Fibroblast of pulmonary artery (primary cell): ENCODE measurements at regions not wholly inside any gene's neighbourhood (a gene's known extent, or its start where the extent isn't known, plus 50 kb on each side); places are given as distances from the start of the nearest gene placed in this dataset.

Experiments
- DNase-seq: peaks from one replicate; pipeline ENCODE4 v3.0.0-alpha.2; 2010; ENCODE audit warnings: low read depth
- H3K4me3 ChIP-seq: replicated peaks from 2 replicates; pipeline ENCODE4 v1.5.1; 2011; ENCODE audit warnings: low read depth, mild to moderate bottlenecking, control low read depth, low read length, moderate library complexity
- TF ChIP-seq, protein P1 (sequence below): IDR thresholded peaks from 2 replicates; pipeline ENCODE4 v1.5.1; 2011; ENCODE audit warnings: mild to moderate bottlenecking, control low read depth, low read length, inconsistent platforms; ENCODE audit errors: missing control alignments

DNA sequence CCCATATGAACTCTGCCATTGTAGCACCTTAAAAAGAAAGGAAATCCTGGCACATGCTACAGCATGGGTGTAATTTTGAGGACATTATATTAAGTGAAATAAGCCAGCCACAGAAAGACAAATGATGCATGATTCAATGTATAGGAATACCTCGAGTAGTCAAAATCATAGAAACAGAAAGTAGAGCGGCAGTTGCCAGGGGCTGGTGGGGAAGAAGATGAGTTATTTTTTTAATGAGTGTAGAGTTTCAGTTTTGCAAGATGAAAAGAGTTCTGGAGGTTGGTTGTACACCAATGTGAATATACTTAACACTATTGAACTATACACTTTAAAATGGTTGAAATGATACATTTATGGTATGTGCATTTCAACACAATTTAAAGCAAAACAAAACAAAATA is 133.0 kb downstream of the ZDHHC21 start:
- no peak overlapping the region for H3K4me3 ChIP-seq
- DNase-seq = no peak
- TF ChIP-seq, protein P1, sequence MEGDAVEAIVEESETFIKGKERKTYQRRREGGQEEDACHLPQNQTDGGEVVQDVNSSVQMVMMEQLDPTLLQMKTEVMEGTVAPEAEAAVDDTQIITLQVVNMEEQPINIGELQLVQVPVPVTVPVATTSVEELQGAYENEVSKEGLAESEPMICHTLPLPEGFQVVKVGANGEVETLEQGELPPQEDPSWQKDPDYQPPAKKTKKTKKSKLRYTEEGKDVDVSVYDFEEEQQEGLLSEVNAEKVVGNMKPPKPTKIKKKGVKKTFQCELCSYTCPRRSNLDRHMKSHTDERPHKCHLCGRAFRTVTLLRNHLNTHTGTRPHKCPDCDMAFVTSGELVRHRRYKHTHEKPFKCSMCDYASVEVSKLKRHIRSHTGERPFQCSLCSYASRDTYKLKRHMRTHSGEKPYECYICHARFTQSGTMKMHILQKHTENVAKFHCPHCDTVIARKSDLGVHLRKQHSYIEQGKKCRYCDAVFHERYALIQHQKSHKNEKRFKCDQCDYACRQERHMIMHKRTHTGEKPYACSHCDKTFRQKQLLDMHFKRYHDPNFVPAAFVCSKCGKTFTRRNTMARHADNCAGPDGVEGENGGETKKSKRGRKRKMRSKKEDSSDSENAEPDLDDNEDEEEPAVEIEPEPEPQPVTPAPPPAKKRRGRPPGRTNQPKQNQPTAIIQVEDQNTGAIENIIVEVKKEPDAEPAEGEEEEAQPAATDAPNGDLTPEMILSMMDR = no peak

DNA sequence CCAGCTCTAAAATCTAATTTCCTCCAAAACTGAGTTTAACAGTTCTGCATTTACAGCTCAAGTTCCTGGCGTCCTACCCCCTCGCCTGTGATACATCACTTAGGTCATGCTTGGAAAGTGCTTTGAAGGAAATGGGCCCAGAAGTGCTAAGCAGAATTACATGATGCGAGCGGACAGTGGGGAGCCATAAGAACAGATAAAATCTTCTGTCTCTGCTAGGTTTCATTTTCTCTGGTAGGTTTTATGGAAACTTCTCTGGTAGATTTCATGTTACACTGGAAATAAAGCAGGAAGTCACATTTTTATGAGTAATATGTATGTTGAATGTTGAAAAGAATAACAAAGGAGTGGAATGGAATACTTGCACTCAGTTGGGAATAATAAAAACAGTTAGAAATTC is 138.3 kb downstream of the ZDHHC21 start:
- DNase-seq = peak; percentile 20
- TF ChIP-seq, protein P1 = no peak
- H3K4me3 ChIP-seq = no peak overlapping the region

DNA sequence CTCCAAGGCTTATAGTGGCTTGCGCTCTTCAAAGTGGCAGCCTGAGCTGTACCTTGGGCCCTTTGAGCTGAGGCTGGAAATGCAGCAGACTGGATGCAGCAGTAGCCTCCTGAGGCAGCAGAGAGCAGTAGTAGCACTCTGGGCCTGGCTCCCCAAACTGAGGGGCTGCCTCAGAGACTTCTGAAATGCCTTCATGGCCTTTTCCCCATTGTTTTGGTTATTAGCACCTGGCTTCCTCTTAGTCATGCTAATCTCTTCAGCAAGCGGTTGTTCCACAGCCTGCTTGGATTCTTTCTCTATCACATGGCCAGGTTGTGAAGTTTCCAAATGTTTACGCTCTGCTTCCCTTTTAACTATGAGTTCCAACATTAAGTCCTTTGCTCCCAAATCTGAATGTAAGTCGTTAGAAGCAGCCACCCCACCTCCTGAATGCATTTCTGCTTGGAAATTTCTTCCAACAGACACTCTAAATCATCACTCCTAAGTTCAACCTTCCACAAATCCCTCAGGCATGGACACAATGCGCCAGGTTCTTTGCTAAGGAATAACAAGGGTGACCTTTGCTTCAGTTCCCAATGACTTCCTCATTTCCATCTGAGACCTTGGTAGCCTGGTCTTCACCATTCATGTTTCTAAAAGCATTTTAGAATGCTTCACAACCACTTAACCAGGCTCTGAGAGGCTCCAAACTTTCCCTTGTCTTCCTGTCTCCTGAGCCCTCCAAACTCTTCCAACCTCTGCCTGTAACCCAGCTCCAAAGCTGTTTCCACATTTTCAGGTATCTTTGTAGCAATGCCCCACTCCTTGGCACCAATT is 145.8 kb downstream of the ZDHHC21 start:
- TF ChIP-seq, protein P1 = no peak
- DNase-seq = no peak
- no peak overlapping the region for H3K4me3 ChIP-seq

DNA sequence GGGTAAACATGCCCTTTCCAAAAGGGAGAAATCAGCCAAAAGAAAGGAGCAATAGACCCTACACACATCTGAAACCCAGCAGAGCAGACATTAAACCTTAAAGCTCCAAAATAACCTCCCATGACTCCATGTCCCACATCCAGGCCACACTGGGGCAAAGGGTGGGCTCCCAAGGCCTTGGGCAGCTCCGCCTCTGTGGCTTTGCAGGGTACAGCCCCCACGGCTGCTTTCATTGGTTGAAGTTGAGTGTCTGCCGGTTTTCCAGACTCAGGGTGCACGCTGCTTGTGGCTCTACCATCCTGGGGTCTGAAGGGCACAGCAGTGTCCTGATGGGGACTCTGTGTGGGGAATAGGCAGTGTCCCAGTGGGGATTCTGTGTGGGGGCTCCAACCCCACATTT is 146.5 kb downstream of the ZDHHC21 start:
- H3K4me3 ChIP-seq = no peak overlapping the region
- TF ChIP-seq, protein P1 = no peak
- DNase-seq = no peak

DNA sequence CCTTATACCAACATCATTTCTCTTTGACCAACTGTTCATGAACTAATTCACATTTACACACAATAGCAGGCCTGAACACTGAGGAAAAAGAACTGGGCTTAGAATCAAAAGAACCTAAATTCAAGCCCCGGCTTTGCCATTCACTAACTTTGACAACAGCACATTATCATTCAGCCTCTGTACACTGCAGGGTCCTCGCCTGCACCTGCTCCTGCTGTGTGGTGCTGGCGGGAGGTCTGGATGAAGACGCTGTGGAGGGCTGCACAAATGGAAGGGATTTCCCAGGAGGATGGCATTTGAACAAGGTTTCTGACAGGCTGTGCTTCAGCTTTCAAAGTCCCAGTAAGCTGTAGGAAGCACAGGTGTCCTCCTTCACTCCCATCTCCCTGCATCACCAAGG is 151.2 kb downstream of the ZDHHC21 start:
- TF ChIP-seq, protein P1 = no peak
- no peak overlapping the region for H3K4me3 ChIP-seq
- no peak for DNase-seq

DNA sequence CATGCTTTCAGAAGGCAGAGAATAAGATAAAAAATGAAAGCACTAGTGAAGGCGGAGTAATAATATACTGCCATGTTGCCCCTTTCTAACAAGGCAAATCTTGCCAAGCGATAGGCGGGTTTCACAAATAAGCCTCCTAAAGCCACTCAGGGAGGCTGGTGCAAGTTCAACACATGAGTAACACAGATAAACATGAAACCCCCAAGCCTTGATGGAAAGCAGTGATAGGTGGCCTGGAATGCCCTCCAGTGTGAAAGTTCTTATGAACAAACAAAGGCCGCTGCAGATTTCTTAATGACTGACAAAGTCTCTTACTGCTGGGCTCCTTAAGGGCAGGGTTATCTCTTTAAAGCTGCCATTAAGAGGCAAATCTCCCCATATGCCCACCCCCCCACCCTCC is 154.7 kb downstream of the ZDHHC21 start:
- DNase-seq = no peak
- TF ChIP-seq, protein P1 = no peak
- no peak overlapping the region for H3K4me3 ChIP-seq
